ENCODE measurements at regions not wholly inside any gene's neighbourhood (a gene's known extent, or its start where the extent isn't known, plus 50 kb on each side); places are given as distances from the start of the nearest gene placed in this dataset.

DNA sequence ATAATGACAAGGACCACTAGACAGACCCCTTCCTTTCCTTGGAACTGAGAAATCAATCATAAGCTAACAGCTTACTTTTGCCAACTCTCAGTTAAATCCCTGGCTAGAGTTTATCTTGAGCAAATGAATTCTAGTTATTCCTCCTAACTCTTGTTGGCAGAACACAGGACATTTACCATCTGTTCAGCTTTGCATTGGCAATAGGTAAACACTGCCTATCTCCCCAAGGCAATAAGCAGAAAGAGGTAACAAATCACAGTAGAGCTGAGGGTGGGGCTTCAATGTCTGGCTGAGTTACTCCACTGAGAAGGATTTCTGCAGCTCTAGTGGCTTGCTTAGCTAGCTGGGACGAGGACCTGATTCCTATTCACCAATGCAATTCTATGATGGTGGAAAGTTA is 503.3 kb upstream of the GRIA1 start:
- no peak overlapping the region for H3K4me2 ChIP-seq (ENCODE audit: insufficient read depth, low read length)
- H3K79me2 ChIP-seq (ENCODE audit: insufficient read depth, low read length) = no peaks in the 10 kb centered on the region
- H3K27ac ChIP-seq (ENCODE audit: low read length) = no peak overlapping the region
- no peaks in the 10 kb centered on the region for H3K9me3 ChIP-seq (ENCODE audit: insufficient read depth, low read length, severe bottlenecking)
- no peaks in the 10 kb centered on the region for H3K27me3 ChIP-seq (ENCODE audit: insufficient read depth, low read length, poor library complexity)
- H3K4me3 ChIP-seq (ENCODE audit: low read depth in 1 of 2, low read length in 2 of 2) = no peak overlapping the region
- no peak overlapping the region for H2AFZ ChIP-seq (ENCODE audit: low read depth, low read length)
- no peaks in the 10 kb centered on the region for H3K36me3 ChIP-seq (ENCODE audit: insufficient read depth, low read length)
- no peak for ATAC-seq (ENCODE audit: insufficient read depth, low read depth)
- H3K4me1 ChIP-seq (ENCODE audit: insufficient read depth, low read length) = no peaks in the 10 kb centered on the region
- no peak overlapping the region for H3K9ac ChIP-seq (ENCODE audit: low read depth, low read length)
- no peak for DNase-seq
- H4K20me1 ChIP-seq (ENCODE audit: insufficient read depth, low read length) = no peaks in the 10 kb centered on the region
- TF ChIP-seq, protein P1, sequence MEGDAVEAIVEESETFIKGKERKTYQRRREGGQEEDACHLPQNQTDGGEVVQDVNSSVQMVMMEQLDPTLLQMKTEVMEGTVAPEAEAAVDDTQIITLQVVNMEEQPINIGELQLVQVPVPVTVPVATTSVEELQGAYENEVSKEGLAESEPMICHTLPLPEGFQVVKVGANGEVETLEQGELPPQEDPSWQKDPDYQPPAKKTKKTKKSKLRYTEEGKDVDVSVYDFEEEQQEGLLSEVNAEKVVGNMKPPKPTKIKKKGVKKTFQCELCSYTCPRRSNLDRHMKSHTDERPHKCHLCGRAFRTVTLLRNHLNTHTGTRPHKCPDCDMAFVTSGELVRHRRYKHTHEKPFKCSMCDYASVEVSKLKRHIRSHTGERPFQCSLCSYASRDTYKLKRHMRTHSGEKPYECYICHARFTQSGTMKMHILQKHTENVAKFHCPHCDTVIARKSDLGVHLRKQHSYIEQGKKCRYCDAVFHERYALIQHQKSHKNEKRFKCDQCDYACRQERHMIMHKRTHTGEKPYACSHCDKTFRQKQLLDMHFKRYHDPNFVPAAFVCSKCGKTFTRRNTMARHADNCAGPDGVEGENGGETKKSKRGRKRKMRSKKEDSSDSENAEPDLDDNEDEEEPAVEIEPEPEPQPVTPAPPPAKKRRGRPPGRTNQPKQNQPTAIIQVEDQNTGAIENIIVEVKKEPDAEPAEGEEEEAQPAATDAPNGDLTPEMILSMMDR (IDR thresholded peaks at IDR 0.05; ENCODE audit: borderline replicate concordance, extremely low read depth, low read length, poor library complexity, severe bottlenecking) = no peak
- no peak for TF ChIP-seq EZH2 (IDR thresholded peaks at IDR 0.05; ENCODE audit: borderline replicate concordance, low read depth, low read length, severe bottlenecking)

DNA sequence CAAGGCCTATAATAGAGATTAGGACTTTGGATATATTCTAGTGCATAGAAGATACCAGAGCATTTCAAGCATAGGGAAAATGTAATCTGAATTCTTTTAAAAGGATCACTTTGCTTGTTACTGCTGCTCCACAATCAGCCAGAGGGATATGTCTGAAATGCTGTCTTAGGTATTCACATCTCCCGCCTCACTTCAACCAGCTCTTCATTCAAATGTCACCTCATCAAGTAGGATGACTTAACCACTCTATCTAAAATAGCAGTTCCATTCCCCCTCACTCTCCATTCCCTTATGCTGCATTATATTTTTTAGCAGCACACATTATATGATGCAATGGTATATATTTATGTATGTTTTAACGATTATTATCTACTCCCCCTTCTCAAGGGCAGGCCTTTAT is 500.3 kb upstream of the GRIA1 start:
- Histone ChIP-seq H4K20me1 (ENCODE audit: insufficient read depth, low read length) (no peaks in the 10 kb centered on the region), H3K79me2 (ENCODE audit: insufficient read depth, low read length) (no peaks in the 10 kb centered on the region), H3K4me2 (ENCODE audit: insufficient read depth, low read length) (no peak overlapping the region), H3K4me1 (ENCODE audit: insufficient read depth, low read length) (no peaks in the 10 kb centered on the region), H3K27ac (ENCODE audit: low read length) (no peak overlapping the region), H3K9me3 (ENCODE audit: insufficient read depth, low read length, severe bottlenecking) (no peaks in the 10 kb centered on the region), H3K4me3 (ENCODE audit: low read depth in 1 of 2, low read length in 2 of 2) (no peak overlapping the region), H3K27me3 (ENCODE audit: insufficient read depth, low read length, poor library complexity) (no peaks in the 10 kb centered on the region), H3K9ac (ENCODE audit: low read depth, low read length) (no peak overlapping the region), H3K36me3 (ENCODE audit: insufficient read depth, low read length) (no peaks in the 10 kb centered on the region), H2AFZ (ENCODE audit: low read depth, low read length) (no peak overlapping the region)
- no peak for TF ChIP-seq EZH2 (IDR thresholded peaks at IDR 0.05; ENCODE audit: borderline replicate concordance, low read depth, low read length, severe bottlenecking)
- TF ChIP-seq, protein P1 (IDR thresholded peaks at IDR 0.05; ENCODE audit: borderline replicate concordance, extremely low read depth, low read length, poor library complexity, severe bottlenecking) = no peak
- ATAC-seq (ENCODE audit: insufficient read depth, low read depth) = no peak
- DNase-seq = no peak

DNA sequence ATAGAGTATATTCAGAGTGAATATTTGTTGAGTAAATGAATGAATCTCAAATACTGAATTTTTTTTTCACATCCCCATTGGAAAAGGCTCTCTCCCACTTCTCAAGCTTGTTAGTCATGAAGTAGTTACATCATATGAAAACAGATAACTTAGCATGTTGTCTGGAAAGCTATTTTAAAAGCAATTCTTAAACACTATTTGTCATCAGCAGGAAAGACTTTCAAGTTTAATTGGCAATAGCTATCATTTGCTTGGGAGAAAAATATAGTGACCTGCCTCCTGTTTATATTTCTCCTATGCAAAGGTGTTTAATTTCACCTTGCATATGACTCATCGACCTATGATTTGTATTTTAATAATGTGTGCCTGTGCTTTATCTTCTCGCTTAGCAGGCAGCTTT is 499.8 kb upstream of the GRIA1 start:
- ATAC-seq (ENCODE audit: insufficient read depth, low read depth) = no peak
- TF ChIP-seq, protein P1 (IDR thresholded peaks at IDR 0.05; ENCODE audit: borderline replicate concordance, extremely low read depth, low read length, poor library complexity, severe bottlenecking) = no peak
- no peak for TF ChIP-seq EZH2 (IDR thresholded peaks at IDR 0.05; ENCODE audit: borderline replicate concordance, low read depth, low read length, severe bottlenecking)
- Histone ChIP-seq H4K20me1 (ENCODE audit: insufficient read depth, low read length) (no peaks in the 10 kb centered on the region), H3K4me1 (ENCODE audit: insufficient read depth, low read length) (no peaks in the 10 kb centered on the region), H3K36me3 (ENCODE audit: insufficient read depth, low read length) (no peaks in the 10 kb centered on the region), H2AFZ (ENCODE audit: low read depth, low read length) (no peak overlapping the region), H3K9ac (ENCODE audit: low read depth, low read length) (no peak overlapping the region), H3K4me2 (ENCODE audit: insufficient read depth, low read length) (no peak overlapping the region), H3K27ac (ENCODE audit: low read length) (no peak overlapping the region), H3K4me3 (ENCODE audit: low read depth in 1 of 2, low read length in 2 of 2) (no peak overlapping the region), H3K79me2 (ENCODE audit: insufficient read depth, low read length) (no peaks in the 10 kb centered on the region), H3K9me3 (ENCODE audit: insufficient read depth, low read length, severe bottlenecking) (no peaks in the 10 kb centered on the region), H3K27me3 (ENCODE audit: insufficient read depth, low read length, poor library complexity) (no peaks in the 10 kb centered on the region)
- no peak for DNase-seq

Measured in DND-41 (cell line).